K562 (cell line): ENCODE measurements at regions not wholly inside any gene's neighbourhood (a gene's known extent, or its start where the extent isn't known, plus 50 kb on each side); places are given as distances from the start of the nearest gene placed in this dataset.

Source experiments
- ATAC-seq: fragments of 200-7000 bp; cut with Tn5 transposase; 3 replicates; pipeline ENCODE4 v1.9.1; 2020; ENCODE audit warnings: moderate library complexity
- BruUV-seq: library from RNA; stranded (reverse); fragments of 400-500 nt; replicated peaks from 2 replicates; lab custom pipeline; 2021; lab: Mats Ljungman, UMichigan
- CTCF ChIA-PET: fragments of 300-600 bp; formaldehyde crosslinking; extraction: SDS; loops from one replicate; lab custom pipeline; 2021; ENCODE audit warnings: low intra/inter-chr PET ratio; lab: Yijun Ruan, JAX
- POLR2A ChIA-PET: fragments of 300-600, 350-650 bp; sonication (Branson Sonifier 250); formaldehyde crosslinking; extraction: SDS; loops from one replicate; lab custom pipeline; 2021; ENCODE audit warnings: antibody characterized with exemption, inconsistent platforms; lab: Yijun Ruan, JAX
- DNase-seq, 4 experiments: peaks; one replicate each; pipeline versions ENCODE4 v3.0.0 to v3.0.0-alpha.2; 2011 to 2018; ENCODE audit warnings: low spot score in 3 of 4, mixed read lengths in 3 of 4; ENCODE audit errors: extremely low read depth in 1 of 4
- FAIRE-seq: peaks from 2 replicates; lab custom pipeline; 2011; peaks lifted over from hg19 to GRCh38; lab: Jason Lieb, UNC
- H2AFZ ChIP-seq: 2 replicates; pipeline ENCODE4 v1.6.0; 2011; ENCODE audit warnings: low read depth, low read length, control low read depth, inconsistent platforms
- H3K27ac ChIP-seq: fragments of 200-600 bp; 3 replicates; pipeline ENCODE4 v1.8.0; 2011; ENCODE audit warnings: low read depth, mild to moderate bottlenecking, control low read depth, inconsistent platforms, low read length, moderate library complexity, mixed read lengths; ENCODE audit errors: extremely low read depth
- H3K27me3 ChIP-seq, 2 experiments: fragments of 300-600 bp in 1 of 2; 2 replicates in 1 of 2; 3 replicates in 1 of 2; pipeline versions ENCODE4 v1.6.0 to v1.8.0; 2011; ENCODE audit warnings: inconsistent platforms in 2 of 2, low read length in 2 of 2, mild to moderate bottlenecking in 1 of 2, mixed read lengths in 1 of 2, moderate library complexity in 1 of 2; ENCODE audit not compliant: control insufficient read depth in 2 of 2, insufficient read depth in 2 of 2
- H3K36me3 ChIP-seq: fragments of 300-600 bp; 3 replicates; pipeline ENCODE4 v1.8.0; 2011; ENCODE audit warnings: mild to moderate bottlenecking, low read length, inconsistent platforms; ENCODE audit not compliant: control insufficient read depth, insufficient read depth
- H3K4me1 ChIP-seq, 2 experiments: fragments of 200-600 bp in 1 of 2; replicated peaks in 1 of 2; 2 replicates in 1 of 2; 3 replicates in 1 of 2; pipeline versions ENCODE4 v1.5.1 to v1.8.0; 2011; ENCODE audit warnings: inconsistent platforms in 2 of 2, low read length in 2 of 2, mild to moderate bottlenecking in 1 of 2, mixed read lengths in 1 of 2, moderate library complexity in 1 of 2; ENCODE audit not compliant: control insufficient read depth in 2 of 2, insufficient read depth in 2 of 2
- H3K4me2 ChIP-seq: 2 replicates; pipeline ENCODE4 v1.6.1; 2011; ENCODE audit warnings: low read length, control low read depth, inconsistent platforms, mixed read lengths; ENCODE audit not compliant: insufficient read depth
- H3K4me3 ChIP-seq: fragments of 200-600 bp; sonication (generic), shearing (Covaris generic); 2 replicates; pipeline ENCODE4 v1.5.1; 2016; ENCODE audit warnings: control low read depth, inconsistent platforms
- H3K79me2 ChIP-seq: fragments of 200-600 bp; 3 replicates; pipeline ENCODE4 v1.8.0; 2011; ENCODE audit warnings: low read length, inconsistent platforms; ENCODE audit not compliant: control insufficient read depth, insufficient read depth
- H3K9ac ChIP-seq, 2 experiments: 2 replicates each; pipeline versions ENCODE4 v1.6.0 to v1.6.1; 2011; ENCODE audit warnings: low read depth in 2 of 2, low read length in 2 of 2, control low read depth in 1 of 2, inconsistent platforms in 1 of 2, mild to moderate bottlenecking in 1 of 2, mixed read lengths in 1 of 2; ENCODE audit not compliant: insufficient read depth in 1 of 2
- H3K9me1 ChIP-seq: one replicate; pipeline ENCODE4 v1.6.0; 2011; ENCODE audit warnings: inconsistent platforms, mild to moderate bottlenecking, low read length, moderate library complexity; ENCODE audit not compliant: control insufficient read depth, insufficient read depth
- H3K9me3 ChIP-seq: replicated peaks from 2 replicates; pipeline ENCODE4 v1.5.1; 2011; ENCODE audit warnings: low read depth, low read length, inconsistent platforms; ENCODE audit not compliant: control insufficient read depth, insufficient read depth
- H4K20me1 ChIP-seq: replicated peaks from 2 replicates; pipeline ENCODE4 v1.6.1; 2011; ENCODE audit warnings: low read length, inconsistent platforms, mixed read lengths; ENCODE audit not compliant: control insufficient read depth, insufficient read depth
- CHD2 ChIP-seq: IDR thresholded peaks from 2 replicates; pipeline ENCODE4 v1.6.1; 2011; ENCODE audit warnings: low read depth, low read length
- MYNN ChIP-seq, 2 experiments: sonication (generic); formaldehyde crosslinking in 1 of 2; IDR thresholded peaks; 2 replicates each; pipeline versions ENCODE4 v1.5.0 to v1.6.1; 2016 to 2020; ENCODE audit warnings: antibody characterized with exemption in 1 of 2, missing genetic modification reagents in 1 of 2
- PHB2 ChIP-seq: fragments of 450-650 bp; IDR thresholded peaks from 2 replicates; pipeline ENCODE4 v1.6.1; 2017; ENCODE audit warnings: low read depth
- POLR2AphosphoS5 ChIP-seq: IDR thresholded peaks from 2 replicates; pipeline ENCODE4 v1.6.1; 2011; ENCODE audit warnings: mild to moderate bottlenecking, low read depth, low read length, moderate library complexity; ENCODE audit not compliant: control insufficient read depth, insufficient read depth
- RNF2 ChIP-seq: sonication (generic); IDR thresholded peaks from 2 replicates; pipeline ENCODE4 v1.6.1; 2016
- WGBS: fragments of 100-300 bp; shearing (Covaris generic); methylation state at CpG from one replicate; pipeline ENCODE4 v1.1.6; 2016; ENCODE audit warnings: low coverage, mixed read lengths; ENCODE audit not compliant: insufficient coverage; ENCODE audit errors: missing lambda C conversion rate; 5-methylcytosine and 5-hydroxymethylcytosine counted together
- in situ Hi-C: fragments of 300-500 bp; cut with MboI; formaldehyde crosslinking; loops from 4 replicates; pipeline ENCODE4 v1.15.0; 2018; ENCODE audit warnings: inconsistent platforms, mixed read lengths
- intact Hi-C: fragments of 100-400 bp; cut with micrococcal nuclease; formaldehyde crosslinking; loops from 2 replicates; pipeline ENCODE4 v1.14.2; 2022
- TF ChIP-seq, protein P1 (sequence below): fragments of 250-450 bp; sonication (Bioruptor Pico); IDR thresholded peaks from 2 replicates; pipeline ENCODE4 v1.4.0; 2020; ENCODE audit warnings: mild to moderate bottlenecking, moderate library complexity, borderline replicate concordance
- TF ChIP-seq, protein P2 (sequence below), 2 experiments: fragments of 450-650 bp; IDR thresholded peaks; 2 replicates each; pipeline ENCODE4 v1.6.1; 2018; ENCODE audit warnings: mild to moderate bottlenecking in 2 of 2, low read depth in 1 of 2; ENCODE audit not compliant: partially characterized antibody in 2 of 2

DNA sequence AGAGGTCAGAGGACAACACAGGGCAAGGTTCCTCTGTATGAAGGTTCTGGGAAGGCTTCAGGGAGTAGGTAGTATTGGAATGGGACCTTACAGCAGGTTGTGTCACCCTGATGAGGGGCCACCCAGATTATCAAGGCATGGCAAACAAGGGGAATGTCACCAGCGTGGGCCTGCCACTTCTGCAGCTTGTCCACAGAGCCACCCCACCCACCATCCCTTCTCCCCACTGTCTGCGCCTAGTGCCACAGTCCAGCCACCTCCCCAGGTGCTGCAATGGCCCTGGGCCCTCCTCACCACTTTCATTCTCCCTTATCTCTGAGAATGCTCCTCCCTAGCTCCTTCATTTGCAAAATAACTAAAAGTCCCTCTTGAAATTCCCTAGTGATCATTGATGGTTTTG, 170.3 kb downstream of the TTC32 start (continued):
- TF ChIP-seq, protein P1, sequence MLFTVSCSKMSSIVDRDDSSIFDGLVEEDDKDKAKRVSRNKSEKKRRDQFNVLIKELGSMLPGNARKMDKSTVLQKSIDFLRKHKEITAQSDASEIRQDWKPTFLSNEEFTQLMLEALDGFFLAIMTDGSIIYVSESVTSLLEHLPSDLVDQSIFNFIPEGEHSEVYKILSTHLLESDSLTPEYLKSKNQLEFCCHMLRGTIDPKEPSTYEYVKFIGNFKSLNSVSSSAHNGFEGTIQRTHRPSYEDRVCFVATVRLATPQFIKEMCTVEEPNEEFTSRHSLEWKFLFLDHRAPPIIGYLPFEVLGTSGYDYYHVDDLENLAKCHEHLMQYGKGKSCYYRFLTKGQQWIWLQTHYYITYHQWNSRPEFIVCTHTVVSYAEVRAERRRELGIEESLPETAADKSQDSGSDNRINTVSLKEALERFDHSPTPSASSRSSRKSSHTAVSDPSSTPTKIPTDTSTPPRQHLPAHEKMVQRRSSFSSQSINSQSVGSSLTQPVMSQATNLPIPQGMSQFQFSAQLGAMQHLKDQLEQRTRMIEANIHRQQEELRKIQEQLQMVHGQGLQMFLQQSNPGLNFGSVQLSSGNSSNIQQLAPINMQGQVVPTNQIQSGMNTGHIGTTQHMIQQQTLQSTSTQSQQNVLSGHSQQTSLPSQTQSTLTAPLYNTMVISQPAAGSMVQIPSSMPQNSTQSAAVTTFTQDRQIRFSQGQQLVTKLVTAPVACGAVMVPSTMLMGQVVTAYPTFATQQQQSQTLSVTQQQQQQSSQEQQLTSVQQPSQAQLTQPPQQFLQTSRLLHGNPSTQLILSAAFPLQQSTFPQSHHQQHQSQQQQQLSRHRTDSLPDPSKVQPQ (CRISPR knock-in tag), result no peak
- no peak for TF ChIP-seq PHB2
- no peak for TF ChIP-seq RNF2
- TF ChIP-seq MYNN (IDR thresholded peaks at IDR 0.05), result no peak
- TF ChIP-seq MYNN (CRISPR knock-in tag; IDR thresholded peaks at IDR 0.05), result no peak
- TF ChIP-seq CHD2, result no peak
- TF ChIP-seq POLR2AphosphoS5, result no peak

- H3K36me3 ChIP-seq, result no peaks in the 10 kb centered on the region
- CTCF ChIA-PET, result no interaction called here
- no peaks in the 10 kb centered on the region for H3K9me1 ChIP-seq
- no peak for FAIRE-seq
- no peaks in the 10 kb centered on the region for H3K4me1 ChIP-seq
- H3K4me2 ChIP-seq, result no peak overlapping the region
- H3K9ac ChIP-seq, result no peak overlapping the region
- in situ Hi-C loops, result no loop called here
- no peaks in the 10 kb centered on the region for H3K79me2 ChIP-seq
- DNase-seq, result no peak
- H3K27ac ChIP-seq, result no peak overlapping the region
- no TSS peak for BruUV-seq
- no peaks in the 10 kb centered on the region for H4K20me1 ChIP-seq
- H3K4me3 ChIP-seq, result no peak overlapping the region
- H3K27me3 ChIP-seq, result peaks cover 0 to 39% of the 10 kb centered on the region in 2 experiments; a peak in 4 of 5 replicates
- ATAC-seq, result no peak
- no peak overlapping the region for H2AFZ ChIP-seq
- intact Hi-C loops, result no loop called here
- POLR2A ChIA-PET, result interaction anchor here (0.6 kb wide), 1 partner anchor 169 kb away, joined by 5 read pairs; no protein-coding TSS in a partner anchor
- WGBS, result 5% methylated on average over 3 of the region's 3 CpGs
- H3K9me3 ChIP-seq, result no peaks in the 10 kb centered on the region
- TF ChIP-seq, protein P2, sequence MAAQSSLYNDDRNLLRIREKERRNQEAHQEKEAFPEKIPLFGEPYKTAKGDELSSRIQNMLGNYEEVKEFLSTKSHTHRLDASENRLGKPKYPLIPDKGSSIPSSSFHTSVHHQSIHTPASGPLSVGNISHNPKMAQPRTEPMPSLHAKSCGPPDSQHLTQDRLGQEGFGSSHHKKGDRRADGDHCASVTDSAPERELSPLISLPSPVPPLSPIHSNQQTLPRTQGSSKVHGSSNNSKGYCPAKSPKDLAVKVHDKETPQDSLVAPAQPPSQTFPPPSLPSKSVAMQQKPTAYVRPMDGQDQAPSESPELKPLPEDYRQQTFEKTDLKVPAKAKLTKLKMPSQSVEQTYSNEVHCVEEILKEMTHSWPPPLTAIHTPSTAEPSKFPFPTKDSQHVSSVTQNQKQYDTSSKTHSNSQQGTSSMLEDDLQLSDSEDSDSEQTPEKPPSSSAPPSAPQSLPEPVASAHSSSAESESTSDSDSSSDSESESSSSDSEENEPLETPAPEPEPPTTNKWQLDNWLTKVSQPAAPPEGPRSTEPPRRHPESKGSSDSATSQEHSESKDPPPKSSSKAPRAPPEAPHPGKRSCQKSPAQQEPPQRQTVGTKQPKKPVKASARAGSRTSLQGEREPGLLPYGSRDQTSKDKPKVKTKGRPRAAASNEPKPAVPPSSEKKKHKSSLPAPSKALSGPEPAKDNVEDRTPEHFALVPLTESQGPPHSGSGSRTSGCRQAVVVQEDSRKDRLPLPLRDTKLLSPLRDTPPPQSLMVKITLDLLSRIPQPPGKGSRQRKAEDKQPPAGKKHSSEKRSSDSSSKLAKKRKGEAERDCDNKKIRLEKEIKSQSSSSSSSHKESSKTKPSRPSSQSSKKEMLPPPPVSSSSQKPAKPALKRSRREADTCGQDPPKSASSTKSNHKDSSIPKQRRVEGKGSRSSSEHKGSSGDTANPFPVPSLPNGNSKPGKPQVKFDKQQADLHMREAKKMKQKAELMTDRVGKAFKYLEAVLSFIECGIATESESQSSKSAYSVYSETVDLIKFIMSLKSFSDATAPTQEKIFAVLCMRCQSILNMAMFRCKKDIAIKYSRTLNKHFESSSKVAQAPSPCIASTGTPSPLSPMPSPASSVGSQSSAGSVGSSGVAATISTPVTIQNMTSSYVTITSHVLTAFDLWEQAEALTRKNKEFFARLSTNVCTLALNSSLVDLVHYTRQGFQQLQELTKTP (IDR thresholded peaks at IDR 0.05; ENCODE audit: low read depth in 1 of 2, partially characterized antibody in 2 of 2), result no peak
These were observed 170.7 kb downstream of the TTC32 start for GRCh38 chr2:19731037-19731436.
